OCI-LY1 (cell line): ENCODE measurements at regions not wholly inside any gene's neighbourhood (a gene's known extent, or its start where the extent isn't known, plus 50 kb on each side); places are given as distances from the start of the nearest gene placed in this dataset.

Source experiments
- H2AFZ ChIP-seq: fragments of 200-600 bp; sonication (generic), shearing (Covaris generic); 2 replicates; pipeline ENCODE4 v1.6.0; 2014; ENCODE audit warnings: antibody characterized with exemption, mild to moderate bottlenecking, low read length
- H3F3A ChIP-seq: fragments of 200-600 bp; sonication (generic), shearing (Covaris generic); 2 replicates; pipeline ENCODE4 v1.6.0; 2014; ENCODE audit warnings: mild to moderate bottlenecking, antibody characterized with exemption, low read length, moderate library complexity; ENCODE audit not compliant: insufficient read depth
- H3K27ac ChIP-seq: fragments of 200-600 bp; sonication (generic); 2 replicates; pipeline ENCODE4 v1.5.1; 2014; ENCODE audit warnings: low read length, mixed run types, mild to moderate bottlenecking, low read depth; ENCODE audit not compliant: poor library complexity, severe bottlenecking
- H3K27me3 ChIP-seq: fragments of 200-600 bp; sonication (generic); 2 replicates; pipeline ENCODE4 v1.6.0; 2014; ENCODE audit warnings: antibody characterized with exemption, mild to moderate bottlenecking, low read length, moderate library complexity; ENCODE audit not compliant: insufficient read depth
- H3K36me3 ChIP-seq: fragments of 200-600 bp; sonication (generic); 2 replicates; pipeline ENCODE4 v1.6.1; 2014; ENCODE audit warnings: mild to moderate bottlenecking, antibody characterized with exemption, low read length, moderate library complexity, mixed read lengths; ENCODE audit not compliant: insufficient read depth
- H3K4me1 ChIP-seq: fragments of 200-600 bp; sonication (generic); 2 replicates; pipeline ENCODE4 v1.5.1; 2014; ENCODE audit warnings: mild to moderate bottlenecking, low read length, moderate library complexity; ENCODE audit not compliant: insufficient read depth, severe bottlenecking
- H3K4me2 ChIP-seq: fragments of 200-600 bp; sonication (generic), shearing (Covaris generic); 2 replicates; pipeline ENCODE4 v1.6.1; 2014; ENCODE audit warnings: low read length
- H3K4me3 ChIP-seq: fragments of 200-600 bp; sonication (generic); 2 replicates; pipeline ENCODE4 v1.5.1; 2014; ENCODE audit warnings: low read length, low read depth, mild to moderate bottlenecking, mixed read lengths; ENCODE audit not compliant: poor library complexity, severe bottlenecking
- H3K79me2 ChIP-seq: fragments of 200-600 bp; shearing (Covaris generic); 2 replicates; pipeline ENCODE4 v1.6.1; 2016; ENCODE audit warnings: mixed run types, low read length, mixed read lengths; ENCODE audit not compliant: insufficient read depth
- H3K9ac ChIP-seq: fragments of 200-600 bp; sonication (generic), shearing (Covaris generic); 2 replicates; pipeline ENCODE4 v1.6.1; 2014; ENCODE audit warnings: mild to moderate bottlenecking, low read length, mixed read lengths
- H3K9me2 ChIP-seq: fragments of 200-600 bp; sonication (generic), shearing (Covaris generic); 2 replicates; pipeline ENCODE4 v1.6.1; 2014; ENCODE audit warnings: low read depth, mild to moderate bottlenecking, low read length, mixed read lengths
- H3K9me3 ChIP-seq: fragments of 200-600 bp; shearing (Covaris generic); 2 replicates; pipeline ENCODE4 v1.6.1; 2014; ENCODE audit warnings: low read length, mixed read lengths
- H4K20me1 ChIP-seq: fragments of 200-600 bp; sonication (generic), shearing (Covaris generic); 2 replicates; pipeline ENCODE4 v1.6.0; 2016; ENCODE audit warnings: mild to moderate bottlenecking, low read length; ENCODE audit not compliant: insufficient read depth
- CTCF ChIP-seq: fragments of 200-600 bp; sonication (generic), shearing (Covaris generic); IDR thresholded peaks from 2 replicates; pipeline ENCODE4 v1.5.1; 2017; ENCODE audit warnings: mild to moderate bottlenecking, antibody characterized with exemption, low read length, moderate library complexity, mixed read lengths
- EZH2 ChIP-seq: fragments of 200-600 bp; sonication (generic), shearing (Covaris generic); IDR thresholded peaks from 2 replicates; pipeline ENCODE4 v1.8.0; 2017; ENCODE audit warnings: borderline replicate concordance, mixed run types, mild to moderate bottlenecking, antibody characterized with exemption, low read length, moderate library complexity, mixed read lengths

- H3K9me3 ChIP-seq = no peaks in the 10 kb centered on the region
- H3K27me3 ChIP-seq = no peaks in the 10 kb centered on the region
- no peak overlapping the region for H3K9ac ChIP-seq
- H2AFZ ChIP-seq = peak overlapping the region; percentile 66; the same call in 1 of the 2 replicates
- H3K79me2 ChIP-seq = no peaks in the 10 kb centered on the region
- no peak overlapping the region for H3K4me3 ChIP-seq
- H3K36me3 ChIP-seq = no peaks in the 10 kb centered on the region
- H3K4me1 ChIP-seq = peaks cover 8% of the 10 kb centered on the region
- no peaks in the 10 kb centered on the region for H3F3A ChIP-seq
- H3K9me2 ChIP-seq = no peaks in the 10 kb centered on the region
- no peaks in the 10 kb centered on the region for H4K20me1 ChIP-seq
- H3K27ac ChIP-seq = no peak overlapping the region
- TF ChIP-seq EZH2 (no peak), CTCF (no peak)
- H3K4me2 ChIP-seq = no peak overlapping the region
Observed at GRCh38 chr2:179344280-179344964, 79.8 kb upstream of the SESTD1 start.

GRCh38 chr2:179343945-179344279 is 79.3 kb upstream of the SESTD1 start:
- Histone ChIP-seq H3K9me3 (no peaks in the 10 kb centered on the region), H3K9ac (no peak overlapping the region), H3K4me3 (no peak overlapping the region), H3F3A (no peaks in the 10 kb centered on the region), H3K4me2 (no peak overlapping the region), H3K36me3 (no peaks in the 10 kb centered on the region), H4K20me1 (no peaks in the 10 kb centered on the region), H2AFZ (no peak overlapping the region), H3K9me2 (no peaks in the 10 kb centered on the region), H3K79me2 (no peaks in the 10 kb centered on the region), H3K4me1 (peaks cover 8% of the 10 kb centered on the region), H3K27ac (no peak overlapping the region), H3K27me3 (no peaks in the 10 kb centered on the region)
- TF ChIP-seq EZH2 = no peak
- TF ChIP-seq CTCF = no peak

GRCh38 chr2:179341152-179341866 is 76.7 kb upstream of the SESTD1 start:
- no peak overlapping the region for H2AFZ ChIP-seq
- H3K4me3 ChIP-seq = no peak overlapping the region
- no peak overlapping the region for H3K27ac ChIP-seq
- H3K4me1 ChIP-seq = peaks cover 8% of the 10 kb centered on the region
- H3K4me2 ChIP-seq = no peak overlapping the region
- no peaks in the 10 kb centered on the region for H3K9me3 ChIP-seq
- H3K9ac ChIP-seq = no peak overlapping the region
- no peaks in the 10 kb centered on the region for H3F3A ChIP-seq
- no peaks in the 10 kb centered on the region for H3K79me2 ChIP-seq
- no peak for TF ChIP-seq EZH2
- TF ChIP-seq CTCF = no peak
- H3K27me3 ChIP-seq = no peaks in the 10 kb centered on the region
- no peaks in the 10 kb centered on the region for H3K36me3 ChIP-seq
- H4K20me1 ChIP-seq = no peaks in the 10 kb centered on the region
- H3K9me2 ChIP-seq = no peaks in the 10 kb centered on the region
